ENCODE measurements at regions not wholly inside any gene's neighbourhood (a gene's known extent, or its start where the extent isn't known, plus 50 kb on each side); places are given as distances from the start of the nearest gene placed in this dataset.
A peak's percentile ranks its signal among the peaks of the same experiment; 100 is the strongest.

DNA sequence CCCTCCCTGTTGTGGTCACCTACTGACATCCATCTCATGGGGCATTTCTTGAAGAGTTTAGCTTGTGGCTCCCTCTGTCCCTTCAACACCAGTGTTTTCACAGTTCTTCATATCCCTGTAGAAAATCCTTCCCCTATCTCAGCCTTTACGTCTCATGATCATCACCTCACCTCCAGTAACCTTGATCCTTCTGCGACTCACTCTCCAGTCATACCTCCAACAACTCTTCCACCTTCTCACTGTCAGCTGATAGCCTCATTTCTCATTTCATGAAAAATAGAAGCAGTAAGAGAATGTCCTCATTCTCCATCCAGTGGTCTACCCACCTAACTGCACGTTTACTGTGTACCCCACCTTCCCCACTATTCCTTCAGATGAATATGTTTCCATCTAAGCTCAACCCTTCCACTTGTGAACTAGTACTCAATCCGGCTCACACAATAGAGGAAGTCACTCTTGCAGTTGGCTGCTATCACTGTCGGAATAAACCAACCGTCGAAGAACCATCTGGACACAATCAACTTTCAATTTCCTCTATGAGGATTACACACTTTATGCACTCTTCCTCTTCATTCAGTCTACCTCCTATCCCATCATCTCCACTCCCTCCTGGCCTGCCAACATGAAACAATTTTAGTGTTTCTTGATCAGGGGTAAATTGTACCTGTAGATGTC is 256.0 kb downstream of the AHR start:
- no peaks in the 10 kb centered on the region for H3K9me3 ChIP-seq (replicated peaks in 1 of 2; ENCODE audit: control insufficient read depth in 1 of 2, insufficient read depth in 1 of 2, low read length in 2 of 2)
- no peak overlapping the region for H3K9ac ChIP-seq (ENCODE audit: insufficient read depth, low read length, poor library complexity, severe bottlenecking)
- no peak overlapping the region for H2AFZ ChIP-seq (ENCODE audit: insufficient read depth, low read depth, low read length, poor library complexity, severe bottlenecking)
- Mint-ChIP-seq H3K27ac (peak overlapping the region in 2 of 7 donors; percentile 19 to 60), H3K27me3 (ENCODE audit: low read depth in 3 of 3) (peaks cover 0 to 11% (median 8%) of the 10 kb centered on the region in 3 donors), H3K4me3 (no peak overlapping the region), H3K4me1 (peaks cover 15% of the 10 kb centered on the region), H3K36me3 (no peaks in the 10 kb centered on the region), H3K9me3 (peaks cover 0 to 5% (median 3%) of the 10 kb centered on the region in 7 donors)
- peaks cover 0 to 4% of the 10 kb centered on the region in 2 donors for H3K4me1 ChIP-seq (ENCODE audit: control insufficient read depth in 1 of 2, insufficient read depth in 2 of 2, low read length in 2 of 2)
- TF ChIP-seq, protein P1, sequence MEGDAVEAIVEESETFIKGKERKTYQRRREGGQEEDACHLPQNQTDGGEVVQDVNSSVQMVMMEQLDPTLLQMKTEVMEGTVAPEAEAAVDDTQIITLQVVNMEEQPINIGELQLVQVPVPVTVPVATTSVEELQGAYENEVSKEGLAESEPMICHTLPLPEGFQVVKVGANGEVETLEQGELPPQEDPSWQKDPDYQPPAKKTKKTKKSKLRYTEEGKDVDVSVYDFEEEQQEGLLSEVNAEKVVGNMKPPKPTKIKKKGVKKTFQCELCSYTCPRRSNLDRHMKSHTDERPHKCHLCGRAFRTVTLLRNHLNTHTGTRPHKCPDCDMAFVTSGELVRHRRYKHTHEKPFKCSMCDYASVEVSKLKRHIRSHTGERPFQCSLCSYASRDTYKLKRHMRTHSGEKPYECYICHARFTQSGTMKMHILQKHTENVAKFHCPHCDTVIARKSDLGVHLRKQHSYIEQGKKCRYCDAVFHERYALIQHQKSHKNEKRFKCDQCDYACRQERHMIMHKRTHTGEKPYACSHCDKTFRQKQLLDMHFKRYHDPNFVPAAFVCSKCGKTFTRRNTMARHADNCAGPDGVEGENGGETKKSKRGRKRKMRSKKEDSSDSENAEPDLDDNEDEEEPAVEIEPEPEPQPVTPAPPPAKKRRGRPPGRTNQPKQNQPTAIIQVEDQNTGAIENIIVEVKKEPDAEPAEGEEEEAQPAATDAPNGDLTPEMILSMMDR (IDR thresholded peaks at IDR 0.05), result no peak
- no peak overlapping the region for H3K27ac ChIP-seq (ENCODE audit: low read depth in 1 of 2, low read length in 2 of 2)
- H3K4me2 ChIP-seq (replicated peaks; ENCODE audit: extremely low read depth, low read length, poor library complexity, severe bottlenecking), result no peak overlapping the region
- H3K36me3 ChIP-seq (replicated peaks in 1 of 2; ENCODE audit: control insufficient read depth in 1 of 2, insufficient read depth in 2 of 2, low read length in 2 of 2), result no peaks in the 10 kb centered on the region
- 35% methylated on average over 7 of the region's 7 CpGs for WGBS (ENCODE audit: insufficient coverage)
- no peaks in the 10 kb centered on the region for H3K79me2 ChIP-seq (ENCODE audit: insufficient read depth, low read length)
- intact Hi-C loops (cut with micrococcal nuclease), result no loop called here
- peak in 2 of 3 donors; percentile 10 to 12 for DNase-seq
- peaks cover 3 to 16% of the 10 kb centered on the region in 2 donors for H3K27me3 ChIP-seq (ENCODE audit: control insufficient read depth in 2 of 2, insufficient read depth in 2 of 2, low read length in 2 of 2)
- no peaks in the 10 kb centered on the region for H4K20me1 ChIP-seq (ENCODE audit: insufficient read depth, low read length)
- H3K4me3 ChIP-seq (replicated peaks in 1 of 3; ENCODE audit: low read depth in 2 of 3, low read length in 3 of 3), result no peak overlapping the region

DNA sequence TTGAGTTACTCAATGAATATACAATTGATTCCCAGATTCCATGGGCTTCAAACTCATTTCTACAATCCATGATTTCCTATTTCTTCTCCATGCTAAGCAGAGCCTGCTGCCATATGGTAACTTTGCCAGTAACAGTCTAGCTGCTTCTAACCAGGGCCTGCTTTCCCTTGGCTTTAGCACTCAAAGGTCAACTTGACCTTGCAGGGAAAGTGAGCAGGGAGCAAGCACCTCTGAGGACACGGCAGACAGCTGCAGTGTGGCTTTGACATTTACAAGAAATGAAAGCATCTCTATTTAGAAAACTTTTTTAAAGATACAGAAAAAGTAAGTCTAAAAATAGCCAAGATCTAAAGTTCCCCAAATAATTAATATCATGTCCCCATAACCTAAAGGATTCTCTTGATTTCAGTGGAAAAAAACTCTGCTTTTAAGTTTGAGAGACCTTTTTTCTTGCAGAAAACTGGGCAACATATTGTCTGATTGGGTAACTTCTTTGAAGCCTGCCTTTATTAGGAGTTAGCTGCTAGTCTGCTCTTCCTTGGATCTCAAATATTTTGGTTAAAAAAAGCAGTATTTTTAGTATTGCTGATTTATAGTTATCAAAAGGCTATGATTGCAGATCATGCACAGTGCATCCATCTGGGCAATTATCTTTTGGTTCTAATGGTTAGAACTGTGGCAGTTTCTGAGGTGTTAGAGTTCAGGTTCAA is 257.9 kb downstream of the AHR start:
- TF ChIP-seq, protein P1 (IDR thresholded peaks at IDR 0.05), result no peak
- H3K9ac ChIP-seq (ENCODE audit: insufficient read depth, low read length, poor library complexity, severe bottlenecking), result no peak overlapping the region
- WGBS (ENCODE audit: insufficient coverage), result no CpG with 5 or more reads among the region's 1 CpG

More for the DNA sequence above, 257.9 kb downstream of the AHR start:
- Histone ChIP-seq H3K27ac (ENCODE audit: low read depth in 1 of 2, low read length in 2 of 2) (no peak overlapping the region), H3K4me1 (ENCODE audit: control insufficient read depth in 1 of 2, insufficient read depth in 2 of 2, low read length in 2 of 2) (peaks cover 0 to 4% of the 10 kb centered on the region in 2 donors), H3K27me3 (ENCODE audit: control insufficient read depth in 2 of 2, insufficient read depth in 2 of 2, low read length in 2 of 2) (peaks cover 14 to 27% of the 10 kb centered on the region in 2 donors), H3K36me3 (replicated peaks in 1 of 2; ENCODE audit: control insufficient read depth in 1 of 2, insufficient read depth in 2 of 2, low read length in 2 of 2) (no peaks in the 10 kb centered on the region), H3K4me2 (replicated peaks; ENCODE audit: extremely low read depth, low read length, poor library complexity, severe bottlenecking) (no peak overlapping the region), H4K20me1 (ENCODE audit: insufficient read depth, low read length) (no peaks in the 10 kb centered on the region), H2AFZ (ENCODE audit: insufficient read depth, low read depth, low read length, poor library complexity, severe bottlenecking) (no peak overlapping the region), H3K4me3 (replicated peaks in 1 of 3; ENCODE audit: low read depth in 2 of 3, low read length in 3 of 3) (no peak overlapping the region), H3K79me2 (ENCODE audit: insufficient read depth, low read length) (no peaks in the 10 kb centered on the region), H3K9me3 (replicated peaks in 1 of 2; ENCODE audit: control insufficient read depth in 1 of 2, insufficient read depth in 1 of 2, low read length in 2 of 2) (no peaks in the 10 kb centered on the region)
- Mint-ChIP-seq H3K27me3 (ENCODE audit: low read depth in 3 of 3) (peaks cover 8 to 19% (median 18%) of the 10 kb centered on the region in 3 donors), H3K36me3 (no peaks in the 10 kb centered on the region), H3K27ac (peak overlapping the region in 2 of 7 donors; percentile 15 to 19), H3K4me1 (peaks cover 15% of the 10 kb centered on the region), H3K4me3 (no peak overlapping the region), H3K9me3 (peaks cover 0 to 5% (median 3%) of the 10 kb centered on the region in 7 donors)
- DNase-seq, result no peak
- intact Hi-C loops (cut with micrococcal nuclease), result no loop called here

Measured in CD14-positive monocyte (primary cell).